K562 (cell line): ENCODE measurements at regions not wholly inside any gene's neighbourhood (a gene's known extent, or its start where the extent isn't known, plus 50 kb on each side); places are given as distances from the start of the nearest gene placed in this dataset.

Experiments
- FOXJ3 ChIP-seq: sonication (generic); formaldehyde crosslinking; IDR thresholded peaks from 2 replicates; pipeline ENCODE4 v1.4.0; 2020; ENCODE audit warnings: mild to moderate bottlenecking, missing genetic modification reagents
- FOXK2 ChIP-seq, 2 experiments: fragments of 450-650 bp; IDR thresholded peaks in 1 of 2; conservative IDR thresholded peaks in 1 of 2; 2 replicates each; pipeline ENCODE4 v1.6.1; 2016; ENCODE audit warnings: low read depth in 2 of 2, mild to moderate bottlenecking in 1 of 2
- GATAD2B ChIP-seq: fragments of 450-650 bp; IDR thresholded peaks from 2 replicates; pipeline ENCODE4 v1.6.1; 2017; ENCODE audit warnings: mild to moderate bottlenecking, borderline replicate concordance
- KAT7 ChIP-seq: sonication (generic); formaldehyde crosslinking; IDR thresholded peaks from 2 replicates; pipeline ENCODE4 v1.8.0; 2022; ENCODE audit warnings: missing genetic modification reagents, mild to moderate bottlenecking, borderline replicate concordance
- ZNF436 ChIP-seq: fragments of 250-450, 450-650 bp; sonication (Bioruptor Pico); formaldehyde crosslinking; IDR thresholded peaks from 2 replicates; pipeline ENCODE4 v1.7.0; 2020; ENCODE audit warnings: mild to moderate bottlenecking
- ZNF444 ChIP-seq: fragments of 250-450 bp; sonication (Bioruptor Pico); IDR thresholded peaks from 2 replicates; pipeline ENCODE4 v1.4.0; 2020; ENCODE audit warnings: mild to moderate bottlenecking, moderate library complexity
- ZNF764 ChIP-seq: fragments of 250-450 bp; sonication (Bioruptor Pico); IDR thresholded peaks from 2 replicates; pipeline ENCODE4 v1.4.0; 2020; ENCODE audit warnings: low read depth, mild to moderate bottlenecking, moderate library complexity
- ZNF830 ChIP-seq: fragments of 250-450 bp; sonication (Bioruptor Pico); IDR thresholded peaks from 2 replicates; pipeline ENCODE4 v1.5.0; 2021; ENCODE audit warnings: mild to moderate bottlenecking
- TF ChIP-seq, protein P1 (sequence below): sonication (generic); formaldehyde crosslinking; IDR thresholded peaks from 2 replicates; pipeline ENCODE4 v1.8.1; 2022; ENCODE audit warnings: missing genetic modification reagents
- TF ChIP-seq, protein P2 (sequence below): fragments of 450-650 bp; IDR thresholded peaks from 2 replicates; pipeline ENCODE4 v1.7.1; 2018; ENCODE audit warnings: mild to moderate bottlenecking, low read depth; ENCODE audit not compliant: partially characterized antibody
- TF ChIP-seq, protein P3 (sequence below): fragments of 450-650 bp; IDR thresholded peaks from 2 replicates; pipeline ENCODE4 v1.6.1; 2017; ENCODE audit warnings: mild to moderate bottlenecking, moderate library complexity
- TF ChIP-seq, protein P4 (sequence below): sonication (generic); formaldehyde crosslinking; IDR thresholded peaks from 2 replicates; pipeline ENCODE4 v1.8.0; 2023; ENCODE audit warnings: missing genetic modification reagents, mild to moderate bottlenecking, borderline replicate concordance
- TF ChIP-seq, protein P5 (sequence below), 2 experiments: fragments of 450-650 bp; IDR thresholded peaks; 2 replicates each; pipeline ENCODE4 v1.6.1; 2018; ENCODE audit warnings: mild to moderate bottlenecking in 2 of 2, low read depth in 1 of 2; ENCODE audit not compliant: partially characterized antibody in 2 of 2

DNA sequence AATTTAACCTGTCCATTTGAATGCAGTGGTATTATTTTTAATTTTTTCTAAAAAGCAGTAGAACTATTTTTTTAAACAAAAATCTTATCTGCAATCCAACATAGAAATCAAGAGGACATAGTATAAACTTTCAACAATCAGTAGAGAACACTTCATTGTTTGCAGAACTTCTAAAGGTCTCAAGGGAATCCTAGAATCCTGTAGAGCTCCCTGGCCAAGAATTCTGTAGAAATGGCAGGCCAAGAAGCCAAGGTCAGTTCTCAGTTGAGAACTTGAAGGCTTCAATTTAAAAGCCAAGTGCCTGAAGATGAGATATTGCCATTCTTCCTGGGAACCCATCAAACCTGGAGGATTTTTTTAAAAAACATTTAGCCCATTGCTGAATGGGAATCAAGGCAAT lies 199.2 kb upstream of the KLF4 start (continued):
- TF ChIP-seq, protein P1, sequence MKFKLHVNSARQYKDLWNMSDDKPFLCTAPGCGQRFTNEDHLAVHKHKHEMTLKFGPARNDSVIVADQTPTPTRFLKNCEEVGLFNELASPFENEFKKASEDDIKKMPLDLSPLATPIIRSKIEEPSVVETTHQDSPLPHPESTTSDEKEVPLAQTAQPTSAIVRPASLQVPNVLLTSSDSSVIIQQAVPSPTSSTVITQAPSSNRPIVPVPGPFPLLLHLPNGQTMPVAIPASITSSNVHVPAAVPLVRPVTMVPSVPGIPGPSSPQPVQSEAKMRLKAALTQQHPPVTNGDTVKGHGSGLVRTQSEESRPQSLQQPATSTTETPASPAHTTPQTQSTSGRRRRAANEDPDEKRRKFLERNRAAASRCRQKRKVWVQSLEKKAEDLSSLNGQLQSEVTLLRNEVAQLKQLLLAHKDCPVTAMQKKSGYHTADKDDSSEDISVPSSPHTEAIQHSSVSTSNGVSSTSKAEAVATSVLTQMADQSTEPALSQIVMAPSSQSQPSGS (CRISPR knock-in tag), result no peak
- TF ChIP-seq, protein P2, sequence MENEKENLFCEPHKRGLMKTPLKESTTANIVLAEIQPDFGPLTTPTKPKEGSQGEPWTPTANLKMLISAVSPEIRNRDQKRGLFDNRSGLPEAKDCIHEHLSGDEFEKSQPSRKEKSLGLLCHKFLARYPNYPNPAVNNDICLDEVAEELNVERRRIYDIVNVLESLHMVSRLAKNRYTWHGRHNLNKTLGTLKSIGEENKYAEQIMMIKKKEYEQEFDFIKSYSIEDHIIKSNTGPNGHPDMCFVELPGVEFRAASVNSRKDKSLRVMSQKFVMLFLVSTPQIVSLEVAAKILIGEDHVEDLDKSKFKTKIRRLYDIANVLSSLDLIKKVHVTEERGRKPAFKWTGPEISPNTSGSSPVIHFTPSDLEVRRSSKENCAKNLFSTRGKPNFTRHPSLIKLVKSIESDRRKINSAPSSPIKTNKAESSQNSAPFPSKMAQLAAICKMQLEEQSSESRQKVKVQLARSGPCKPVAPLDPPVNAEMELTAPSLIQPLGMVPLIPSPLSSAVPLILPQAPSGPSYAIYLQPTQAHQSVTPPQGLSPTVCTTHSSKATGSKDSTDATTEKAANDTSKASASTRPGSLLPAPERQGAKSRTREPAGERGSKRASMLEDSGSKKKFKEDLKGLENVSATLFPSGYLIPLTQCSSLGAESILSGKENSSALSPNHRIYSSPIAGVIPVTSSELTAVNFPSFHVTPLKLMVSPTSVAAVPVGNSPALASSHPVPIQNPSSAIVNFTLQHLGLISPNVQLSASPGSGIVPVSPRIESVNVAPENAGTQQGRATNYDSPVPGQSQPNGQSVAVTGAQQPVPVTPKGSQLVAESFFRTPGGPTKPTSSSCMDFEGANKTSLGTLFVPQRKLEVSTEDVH, result no peak
- TF ChIP-seq FOXJ3 (CRISPR knock-in tag), result no peak
- no peak for TF ChIP-seq FOXK2 (conservative IDR thresholded peaks at IDR 0.05 in 1 of 2, IDR thresholded peaks at IDR 0.05 in 1 of 2; ENCODE audit: low read depth in 2 of 2)
- TF ChIP-seq ZNF830 (CRISPR knock-in tag), result no peak
- no peak for TF ChIP-seq ZNF444 (CRISPR knock-in tag)
- TF ChIP-seq, protein P3, sequence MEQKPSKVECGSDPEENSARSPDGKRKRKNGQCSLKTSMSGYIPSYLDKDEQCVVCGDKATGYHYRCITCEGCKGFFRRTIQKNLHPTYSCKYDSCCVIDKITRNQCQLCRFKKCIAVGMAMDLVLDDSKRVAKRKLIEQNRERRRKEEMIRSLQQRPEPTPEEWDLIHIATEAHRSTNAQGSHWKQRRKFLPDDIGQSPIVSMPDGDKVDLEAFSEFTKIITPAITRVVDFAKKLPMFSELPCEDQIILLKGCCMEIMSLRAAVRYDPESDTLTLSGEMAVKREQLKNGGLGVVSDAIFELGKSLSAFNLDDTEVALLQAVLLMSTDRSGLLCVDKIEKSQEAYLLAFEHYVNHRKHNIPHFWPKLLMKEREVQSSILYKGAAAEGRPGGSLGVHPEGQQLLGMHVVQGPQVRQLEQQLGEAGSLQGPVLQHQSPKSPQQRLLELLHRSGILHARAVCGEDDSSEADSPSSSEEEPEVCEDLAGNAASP, result no peak
- TF ChIP-seq, protein P4, sequence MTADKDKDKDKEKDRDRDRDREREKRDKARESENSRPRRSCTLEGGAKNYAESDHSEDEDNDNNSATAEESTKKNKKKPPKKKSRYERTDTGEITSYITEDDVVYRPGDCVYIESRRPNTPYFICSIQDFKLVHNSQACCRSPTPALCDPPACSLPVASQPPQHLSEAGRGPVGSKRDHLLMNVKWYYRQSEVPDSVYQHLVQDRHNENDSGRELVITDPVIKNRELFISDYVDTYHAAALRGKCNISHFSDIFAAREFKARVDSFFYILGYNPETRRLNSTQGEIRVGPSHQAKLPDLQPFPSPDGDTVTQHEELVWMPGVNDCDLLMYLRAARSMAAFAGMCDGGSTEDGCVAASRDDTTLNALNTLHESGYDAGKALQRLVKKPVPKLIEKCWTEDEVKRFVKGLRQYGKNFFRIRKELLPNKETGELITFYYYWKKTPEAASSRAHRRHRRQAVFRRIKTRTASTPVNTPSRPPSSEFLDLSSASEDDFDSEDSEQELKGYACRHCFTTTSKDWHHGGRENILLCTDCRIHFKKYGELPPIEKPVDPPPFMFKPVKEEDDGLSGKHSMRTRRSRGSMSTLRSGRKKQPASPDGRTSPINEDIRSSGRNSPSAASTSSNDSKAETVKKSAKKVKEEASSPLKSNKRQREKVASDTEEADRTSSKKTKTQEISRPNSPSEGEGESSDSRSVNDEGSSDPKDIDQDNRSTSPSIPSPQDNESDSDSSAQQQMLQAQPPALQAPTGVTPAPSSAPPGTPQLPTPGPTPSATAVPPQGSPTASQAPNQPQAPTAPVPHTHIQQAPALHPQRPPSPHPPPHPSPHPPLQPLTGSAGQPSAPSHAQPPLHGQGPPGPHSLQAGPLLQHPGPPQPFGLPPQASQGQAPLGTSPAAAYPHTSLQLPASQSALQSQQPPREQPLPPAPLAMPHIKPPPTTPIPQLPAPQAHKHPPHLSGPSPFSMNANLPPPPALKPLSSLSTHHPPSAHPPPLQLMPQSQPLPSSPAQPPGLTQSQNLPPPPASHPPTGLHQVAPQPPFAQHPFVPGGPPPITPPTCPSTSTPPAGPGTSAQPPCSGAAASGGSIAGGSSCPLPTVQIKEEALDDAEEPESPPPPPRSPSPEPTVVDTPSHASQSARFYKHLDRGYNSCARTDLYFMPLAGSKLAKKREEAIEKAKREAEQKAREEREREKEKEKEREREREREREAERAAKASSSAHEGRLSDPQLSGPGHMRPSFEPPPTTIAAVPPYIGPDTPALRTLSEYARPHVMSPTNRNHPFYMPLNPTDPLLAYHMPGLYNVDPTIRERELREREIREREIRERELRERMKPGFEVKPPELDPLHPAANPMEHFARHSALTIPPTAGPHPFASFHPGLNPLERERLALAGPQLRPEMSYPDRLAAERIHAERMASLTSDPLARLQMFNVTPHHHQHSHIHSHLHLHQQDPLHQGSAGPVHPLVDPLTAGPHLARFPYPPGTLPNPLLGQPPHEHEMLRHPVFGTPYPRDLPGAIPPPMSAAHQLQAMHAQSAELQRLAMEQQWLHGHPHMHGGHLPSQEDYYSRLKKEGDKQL (CRISPR knock-in tag), result no peak
- no peak for TF ChIP-seq ZNF764
- TF ChIP-seq, protein P5, sequence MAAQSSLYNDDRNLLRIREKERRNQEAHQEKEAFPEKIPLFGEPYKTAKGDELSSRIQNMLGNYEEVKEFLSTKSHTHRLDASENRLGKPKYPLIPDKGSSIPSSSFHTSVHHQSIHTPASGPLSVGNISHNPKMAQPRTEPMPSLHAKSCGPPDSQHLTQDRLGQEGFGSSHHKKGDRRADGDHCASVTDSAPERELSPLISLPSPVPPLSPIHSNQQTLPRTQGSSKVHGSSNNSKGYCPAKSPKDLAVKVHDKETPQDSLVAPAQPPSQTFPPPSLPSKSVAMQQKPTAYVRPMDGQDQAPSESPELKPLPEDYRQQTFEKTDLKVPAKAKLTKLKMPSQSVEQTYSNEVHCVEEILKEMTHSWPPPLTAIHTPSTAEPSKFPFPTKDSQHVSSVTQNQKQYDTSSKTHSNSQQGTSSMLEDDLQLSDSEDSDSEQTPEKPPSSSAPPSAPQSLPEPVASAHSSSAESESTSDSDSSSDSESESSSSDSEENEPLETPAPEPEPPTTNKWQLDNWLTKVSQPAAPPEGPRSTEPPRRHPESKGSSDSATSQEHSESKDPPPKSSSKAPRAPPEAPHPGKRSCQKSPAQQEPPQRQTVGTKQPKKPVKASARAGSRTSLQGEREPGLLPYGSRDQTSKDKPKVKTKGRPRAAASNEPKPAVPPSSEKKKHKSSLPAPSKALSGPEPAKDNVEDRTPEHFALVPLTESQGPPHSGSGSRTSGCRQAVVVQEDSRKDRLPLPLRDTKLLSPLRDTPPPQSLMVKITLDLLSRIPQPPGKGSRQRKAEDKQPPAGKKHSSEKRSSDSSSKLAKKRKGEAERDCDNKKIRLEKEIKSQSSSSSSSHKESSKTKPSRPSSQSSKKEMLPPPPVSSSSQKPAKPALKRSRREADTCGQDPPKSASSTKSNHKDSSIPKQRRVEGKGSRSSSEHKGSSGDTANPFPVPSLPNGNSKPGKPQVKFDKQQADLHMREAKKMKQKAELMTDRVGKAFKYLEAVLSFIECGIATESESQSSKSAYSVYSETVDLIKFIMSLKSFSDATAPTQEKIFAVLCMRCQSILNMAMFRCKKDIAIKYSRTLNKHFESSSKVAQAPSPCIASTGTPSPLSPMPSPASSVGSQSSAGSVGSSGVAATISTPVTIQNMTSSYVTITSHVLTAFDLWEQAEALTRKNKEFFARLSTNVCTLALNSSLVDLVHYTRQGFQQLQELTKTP (IDR thresholded peaks at IDR 0.05; ENCODE audit: low read depth in 1 of 2, partially characterized antibody in 2 of 2), result no peak
- no peak for TF ChIP-seq KAT7 (CRISPR knock-in tag)
- TF ChIP-seq ZNF436, result no peak
- TF ChIP-seq GATAD2B, result no peak
